KMS-11 (cell line): ENCODE measurements at regions not wholly inside any gene's neighbourhood (a gene's known extent, or its start where the extent isn't known, plus 50 kb on each side); places are given as distances from the start of the nearest gene placed in this dataset.

ENCODE experiments used
- H2AFZ ChIP-seq: fragments of 200-600 bp; sonication (generic); 2 replicates; pipeline ENCODE4 v1.6.1; 2016; ENCODE audit warnings: antibody characterized with exemption, mixed run types, low read depth
- H3K27ac ChIP-seq: fragments of 200-600 bp; sonication (generic); 2 replicates; pipeline ENCODE4 v1.6.1; 2016; ENCODE audit warnings: mild to moderate bottlenecking, mixed run types
- H3K27me3 ChIP-seq: fragments of 200-600 bp; sonication (generic); 2 replicates; pipeline ENCODE4 v1.6.1; 2017; ENCODE audit warnings: mild to moderate bottlenecking, low read depth, mixed run types, moderate library complexity; ENCODE audit not compliant: insufficient read depth
- H3K36me3 ChIP-seq: fragments of 200-600 bp; sonication (generic); 2 replicates; pipeline ENCODE4 v1.6.1; 2017; ENCODE audit warnings: mild to moderate bottlenecking, mixed run types; ENCODE audit not compliant: insufficient read depth
- H3K4me1 ChIP-seq: fragments of 200-600 bp; sonication (generic); 2 replicates; pipeline ENCODE4 v1.6.1; 2016; ENCODE audit warnings: mild to moderate bottlenecking, low read depth, mixed run types; ENCODE audit not compliant: poor library complexity, severe bottlenecking
- H3K4me2 ChIP-seq: fragments of 200-600 bp; sonication (generic); 2 replicates; pipeline ENCODE4 v1.7.0; 2016; ENCODE audit warnings: mild to moderate bottlenecking, mixed run types
- H3K4me3 ChIP-seq: fragments of 200-600 bp; sonication (generic); IDR thresholded peaks from 2 replicates; pipeline ENCODE4 v1.6.1; 2017; ENCODE audit warnings: low read depth, low read length, mixed read lengths; ENCODE audit not compliant: insufficient read depth
- H3K79me2 ChIP-seq: fragments of 200-600 bp; sonication (generic); 2 replicates; pipeline ENCODE4 v1.6.1; 2016; ENCODE audit warnings: low read depth, mixed run types; ENCODE audit not compliant: insufficient read depth
- H3K9ac ChIP-seq: fragments of 200-600 bp; sonication (generic); 2 replicates; pipeline ENCODE4 v1.6.1; 2016; ENCODE audit warnings: mild to moderate bottlenecking, mixed run types
- H4K20me1 ChIP-seq: fragments of 200-600 bp; sonication (generic); 2 replicates; pipeline ENCODE4 v1.6.1; 2016; ENCODE audit warnings: mild to moderate bottlenecking, mixed run types; ENCODE audit not compliant: insufficient read depth
- CTCF ChIP-seq: fragments of 200-600 bp; sonication (generic); conservative IDR thresholded peaks from 2 replicates; pipeline ENCODE4 v1.6.1; 2017; ENCODE audit warnings: low read depth, mild to moderate bottlenecking, antibody characterized with exemption, low read length, moderate library complexity, mixed read lengths

- H3K4me3 ChIP-seq = no peak overlapping the region
- H3K27me3 ChIP-seq = no peaks in the 10 kb centered on the region; the same call in 1 of the 2 replicates
- no peak overlapping the region for H3K9ac ChIP-seq
- H3K27ac ChIP-seq = no peak overlapping the region
- no peaks in the 10 kb centered on the region for H3K79me2 ChIP-seq
- no peaks in the 10 kb centered on the region for H3K36me3 ChIP-seq
- no peak for TF ChIP-seq CTCF
- H3K4me2 ChIP-seq = no peak overlapping the region
- H3K4me1 ChIP-seq = no peaks in the 10 kb centered on the region
- no peaks in the 10 kb centered on the region for H4K20me1 ChIP-seq
- no peak overlapping the region for H2AFZ ChIP-seq
Measured at GRCh38 chr12:132432126-132432705, 57.7 kb upstream of the FBRSL1 start.

GRCh38 chr12:132430838-132431774 is 58.8 kb upstream of the FBRSL1 start:
- no peak overlapping the region for H3K4me2 ChIP-seq
- no peak overlapping the region for H3K9ac ChIP-seq

GRCh38 chr12:132429946-132430643 is 59.9 kb upstream of the FBRSL1 start:
- H3K4me1 ChIP-seq = no peaks in the 10 kb centered on the region
- no peaks in the 10 kb centered on the region for H3K36me3 ChIP-seq
- no peak overlapping the region for H3K27ac ChIP-seq
- H2AFZ ChIP-seq = no peak overlapping the region
- H3K79me2 ChIP-seq = no peaks in the 10 kb centered on the region
- no peak overlapping the region for H3K9ac ChIP-seq
- no peak overlapping the region for H3K4me2 ChIP-seq
- no peak overlapping the region for H3K4me3 ChIP-seq
- TF ChIP-seq CTCF = no peak
- H4K20me1 ChIP-seq = no peaks in the 10 kb centered on the region
- no peaks in the 10 kb centered on the region; the same call in 1 of the 2 replicates for H3K27me3 ChIP-seq

More at GRCh38 chr12:132430838-132431774, 58.8 kb upstream of the FBRSL1 start:
- no peaks in the 10 kb centered on the region for H4K20me1 ChIP-seq
- TF ChIP-seq CTCF = no peak
- H3K79me2 ChIP-seq = no peaks in the 10 kb centered on the region
- H3K4me3 ChIP-seq = no peak overlapping the region
- H3K36me3 ChIP-seq = no peaks in the 10 kb centered on the region
- no peaks in the 10 kb centered on the region; the same call in 1 of the 2 replicates for H3K27me3 ChIP-seq
- H3K4me1 ChIP-seq = no peaks in the 10 kb centered on the region
- H2AFZ ChIP-seq = no peak overlapping the region
- H3K27ac ChIP-seq = no peak overlapping the region

- no peak for TF ChIP-seq CTCF
Measured at GRCh38 chr12:132429602-132429945, 60.4 kb upstream of the FBRSL1 start.

More at GRCh38 chr12:132429602-132429945, 60.4 kb upstream of the FBRSL1 start:
- Histone ChIP-seq H3K4me1 (no peaks in the 10 kb centered on the region), H3K27me3 (no peaks in the 10 kb centered on the region; the same call in 1 of the 2 replicates), H3K27ac (no peak overlapping the region), H3K79me2 (no peaks in the 10 kb centered on the region), H3K9ac (no peak overlapping the region), H3K36me3 (no peaks in the 10 kb centered on the region), H3K4me3 (no peak overlapping the region), H3K4me2 (no peak overlapping the region), H4K20me1 (no peaks in the 10 kb centered on the region), H2AFZ (no peak overlapping the region)
